Stimulated activated CD4-positive, alpha-beta T cell treated with anti-CD3 and anti-CD28 coated beads, Interleukin-1b, Interleukin-23, amount 100 ng/mL, for 48 hours (primary cell): ENCODE measurements at regions not wholly inside any gene's neighbourhood (a gene's known extent, or its start where the extent isn't known, plus 50 kb on each side); places are given as distances from the start of the nearest gene placed in this dataset.
"Not testable (repeated sequence)": the region's sequence is repeated elsewhere in the genome, so short reads cannot be mapped to it uniquely, and the experiment has no call there.

Source experiments
- DNase-seq: peaks from one replicate; pipeline ENCODE4 v3.0.0-alpha.2; 2020

DNA sequence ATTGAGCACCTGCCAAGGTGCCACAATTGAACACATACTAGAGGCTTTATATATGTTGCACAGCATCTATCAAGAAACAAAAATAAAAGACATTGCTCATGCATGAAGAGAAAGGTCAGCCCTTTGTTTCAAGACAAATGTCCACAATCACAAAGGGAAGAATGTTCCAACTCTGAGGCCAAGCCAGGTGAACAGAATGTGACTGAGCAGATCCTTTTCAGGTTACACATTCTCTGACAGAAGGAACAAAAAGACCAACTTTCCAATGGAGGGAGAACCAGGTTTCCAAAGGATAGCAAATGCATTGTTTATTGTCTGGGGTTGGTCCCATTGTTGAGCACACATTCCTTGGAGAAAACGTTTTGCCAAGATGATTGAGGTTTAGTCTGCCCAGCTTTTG lies 50.2 kb upstream of the FAM174B start:
- no peak for DNase-seq

DNA sequence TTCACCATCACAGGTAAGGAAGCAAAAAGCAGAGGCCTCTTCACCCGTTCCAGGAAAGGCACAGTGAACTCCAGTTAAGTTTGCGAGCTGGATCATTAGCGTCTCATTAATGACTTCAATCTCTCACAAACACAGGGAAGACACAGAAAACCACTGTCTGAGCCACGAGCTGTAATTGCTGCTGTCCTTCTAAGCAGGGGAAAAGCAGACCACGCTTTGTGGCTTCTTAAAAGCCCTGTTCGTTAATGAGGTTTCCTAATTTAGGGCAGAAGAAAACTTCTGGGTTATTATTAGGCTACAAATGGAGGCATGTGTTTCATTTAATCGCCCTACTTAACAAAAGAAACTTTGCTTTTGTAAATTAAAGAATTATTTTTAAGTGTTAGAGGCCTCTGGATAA lies 50.6 kb upstream of the FAM174B start:
- DNase-seq, result no peak

DNA sequence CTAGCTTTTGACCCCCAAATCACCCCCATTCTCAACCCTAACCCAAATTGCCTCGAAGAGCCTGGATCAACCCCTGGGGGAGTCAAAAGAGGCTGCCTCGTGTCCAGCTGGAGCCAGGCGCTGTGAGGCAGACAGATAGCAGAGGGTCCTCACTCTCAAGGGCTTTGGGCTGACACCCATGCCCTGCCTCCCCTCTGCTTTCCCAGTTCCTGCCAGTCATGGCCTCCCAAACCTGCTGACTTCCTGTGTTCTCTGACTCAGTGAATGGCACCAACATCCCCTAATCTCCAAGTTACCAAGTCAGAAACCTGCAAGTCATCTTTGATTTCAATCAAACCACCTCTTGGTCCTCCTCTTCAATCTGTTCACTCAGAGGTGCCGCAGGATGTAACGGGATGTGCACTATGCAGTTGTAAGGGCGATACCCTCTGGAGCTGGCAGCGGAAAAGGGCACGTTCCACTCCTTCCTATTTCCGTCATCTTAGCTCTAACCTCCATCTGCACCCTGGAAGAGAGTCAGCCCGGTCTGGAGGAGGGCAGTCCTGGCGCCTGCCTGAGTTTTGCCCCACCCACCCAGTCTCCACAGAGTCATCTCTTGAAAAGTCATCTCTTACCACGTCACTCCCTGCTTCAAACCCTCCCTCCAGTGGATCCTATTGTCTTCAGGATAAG lies 52.4 kb upstream of the FAM174B start:
- DNase-seq, result no peak

DNA sequence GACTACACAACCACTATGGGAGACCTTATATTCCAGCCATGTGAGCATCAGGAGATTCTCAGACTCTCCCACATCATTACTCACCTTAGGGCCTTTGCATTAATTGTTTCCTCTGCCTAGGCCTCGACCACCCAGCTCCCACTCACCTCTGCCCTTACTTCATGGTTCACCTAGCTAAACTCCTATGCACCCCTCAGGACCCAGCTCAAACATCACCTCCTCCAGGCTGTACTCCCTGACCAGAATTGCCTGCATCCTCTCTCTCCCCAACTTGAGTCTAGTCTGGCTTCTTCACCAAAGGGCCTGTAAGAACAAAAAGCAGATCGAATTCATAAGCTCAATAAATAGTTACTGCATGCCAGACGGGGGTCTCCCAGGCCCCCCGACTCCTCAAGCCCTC lies 53.1 kb upstream of the FAM174B start:
- no peak for DNase-seq

DNA sequence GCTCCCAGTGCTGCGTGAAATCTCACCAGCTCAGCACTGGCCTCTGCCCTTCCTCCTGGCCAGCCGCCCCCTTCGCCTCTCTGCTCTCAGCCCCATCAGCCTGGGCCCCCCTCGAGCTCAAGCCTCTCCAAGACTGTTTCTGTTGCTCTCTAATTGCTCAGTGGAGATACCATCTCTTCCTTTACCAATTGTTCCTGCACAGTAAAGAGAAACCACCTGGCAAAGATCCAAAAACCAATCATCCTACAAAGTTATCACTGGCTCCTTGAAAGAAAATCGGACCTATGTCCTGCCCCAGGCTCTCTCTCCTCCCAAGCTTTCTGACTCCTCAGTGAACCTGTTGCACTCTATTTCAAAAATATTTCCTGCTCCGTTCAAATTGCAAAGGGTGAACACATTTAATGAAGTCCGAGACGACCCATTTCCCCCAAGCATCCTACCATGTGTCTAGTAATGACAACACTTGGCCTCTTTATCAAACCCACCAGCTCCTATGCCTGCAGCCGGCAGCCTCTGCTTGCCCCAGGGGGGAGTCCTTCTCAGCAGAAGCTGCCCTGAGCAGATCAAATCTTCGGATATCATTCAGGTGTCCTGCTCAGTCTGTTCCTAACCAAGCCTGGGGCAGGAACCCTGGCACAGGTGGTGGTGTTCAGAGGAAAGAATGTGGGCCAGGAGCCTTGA lies 53.7 kb upstream of the FAM174B start:
- DNase-seq, result no peak

DNA sequence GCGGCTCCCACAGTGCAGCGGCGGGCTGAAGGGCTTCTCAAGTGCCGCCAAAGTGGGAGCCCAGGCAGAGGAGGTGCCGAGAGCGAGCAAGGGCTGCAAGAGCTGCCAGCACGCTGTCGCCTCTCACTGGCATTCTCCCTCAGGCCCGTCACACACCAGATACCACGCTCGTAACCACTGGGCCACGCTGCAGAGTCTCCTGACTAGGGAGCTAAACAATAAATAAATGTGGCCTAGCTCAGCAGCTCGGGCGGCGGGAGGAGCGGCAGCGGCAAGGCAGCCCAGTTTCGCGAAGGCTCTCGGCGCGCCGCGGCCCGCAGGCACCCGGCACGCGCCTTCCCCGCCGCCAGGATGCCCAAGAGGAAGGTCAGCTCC lies 55.9 kb upstream of the FAM174B start:
- DNase-seq, result no peak

DNA sequence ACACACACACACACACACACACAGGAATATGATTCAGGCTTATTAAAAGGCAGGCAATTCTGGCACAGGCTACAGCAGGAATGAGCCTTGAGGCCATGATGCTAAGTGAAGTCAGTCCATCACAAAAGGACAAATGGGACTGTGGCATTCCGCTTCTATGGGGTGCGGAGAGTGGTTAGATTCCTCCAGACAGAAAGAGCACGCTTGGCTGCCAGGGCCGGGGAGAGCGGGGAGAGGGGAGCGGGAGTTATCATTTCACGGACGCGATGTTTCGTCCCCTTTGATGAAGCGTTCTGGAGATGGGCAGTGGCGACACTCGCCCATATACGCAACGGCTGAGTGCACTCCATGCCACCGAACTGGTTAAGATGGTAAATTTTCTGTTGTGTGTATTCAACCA lies 58.5 kb upstream of the FAM174B start:
- DNase-seq, result no peak

DNA sequence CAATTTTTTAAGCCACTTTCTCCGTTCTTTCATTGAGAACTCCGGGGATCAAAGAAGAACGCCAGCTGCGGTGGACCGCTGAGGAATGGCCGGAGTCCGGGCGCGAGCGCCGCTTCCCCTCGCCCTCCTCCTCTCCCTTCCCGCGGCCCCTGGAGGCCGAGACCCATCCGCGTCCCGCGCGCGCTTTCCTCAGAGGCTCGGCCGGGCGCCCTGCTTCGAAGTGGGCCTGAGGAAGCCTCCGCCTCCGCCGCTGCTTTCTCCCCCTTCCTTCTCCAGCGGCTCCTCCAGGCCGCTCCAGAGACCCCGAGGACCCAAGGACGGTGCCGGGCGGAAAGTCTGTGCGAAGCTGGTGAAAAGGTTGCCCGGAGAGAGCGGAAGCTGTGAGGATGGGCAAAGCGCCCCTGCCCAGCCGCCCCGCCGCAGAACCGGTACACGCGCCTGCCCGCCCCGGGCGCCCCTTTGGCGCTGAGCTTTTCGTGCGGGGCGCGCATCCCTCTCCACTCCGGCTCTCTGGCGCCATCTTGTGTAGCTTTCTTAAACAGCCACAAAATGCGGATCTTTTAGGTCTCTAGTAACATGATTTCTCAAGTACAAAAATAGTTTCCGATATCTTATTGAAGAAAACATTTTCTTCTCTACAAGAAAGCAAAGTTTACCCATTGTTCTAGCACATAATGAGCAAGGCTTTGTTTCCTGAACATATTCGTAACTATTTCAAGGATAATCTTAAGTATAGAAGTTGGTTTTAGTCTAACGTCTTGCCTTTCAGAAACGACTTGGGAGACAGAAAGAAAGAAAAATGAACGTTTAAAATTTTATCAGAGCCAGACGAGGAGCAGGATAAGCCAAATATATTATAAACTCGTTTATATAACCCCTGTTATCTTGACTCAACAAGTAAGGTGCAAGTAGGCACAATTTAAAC lies 59.2 kb upstream of the FAM174B start:
- peak; percentile 73 for DNase-seq

DNA sequence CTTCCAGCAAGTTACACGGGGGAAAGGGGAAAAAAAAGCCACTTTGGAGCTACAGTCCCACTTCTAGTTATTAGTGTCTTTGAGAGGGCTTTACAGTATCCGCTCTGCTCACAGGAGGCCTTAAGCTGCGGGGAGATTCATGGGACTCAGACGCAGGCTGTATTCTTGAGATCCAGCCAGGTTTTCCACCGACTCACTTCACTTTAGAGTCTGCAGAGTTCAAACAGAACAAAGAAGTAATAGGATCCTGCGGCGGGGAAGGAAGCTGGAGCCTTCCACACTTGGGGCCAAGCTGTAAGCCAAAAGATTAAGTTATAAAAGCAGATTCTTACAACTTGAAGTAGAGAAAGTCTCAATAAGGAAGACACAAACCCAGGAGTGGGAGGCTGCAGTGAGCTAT lies 60.2 kb upstream of the FAM174B start:
- no peak for DNase-seq

DNA sequence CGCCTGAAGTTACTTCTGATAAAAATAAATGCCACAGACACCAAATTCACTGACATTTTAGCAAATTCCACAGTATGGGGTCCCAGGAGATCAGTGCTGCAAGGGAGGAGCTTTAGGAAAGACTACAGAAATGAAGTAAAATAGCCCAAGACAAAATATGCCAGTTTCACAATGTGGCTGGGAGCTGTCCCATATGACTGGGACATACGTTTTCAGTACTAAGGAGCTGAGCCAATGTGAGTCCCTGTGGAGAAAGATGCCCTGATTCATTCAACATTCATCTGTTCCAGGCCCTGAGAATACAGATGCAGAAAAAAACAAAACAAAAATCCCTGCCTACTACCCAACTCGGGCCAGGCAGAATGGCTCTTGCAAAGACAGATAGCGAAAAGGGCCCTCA lies 63.4 kb upstream of the FAM174B start:
- DNase-seq, result no peak

DNA sequence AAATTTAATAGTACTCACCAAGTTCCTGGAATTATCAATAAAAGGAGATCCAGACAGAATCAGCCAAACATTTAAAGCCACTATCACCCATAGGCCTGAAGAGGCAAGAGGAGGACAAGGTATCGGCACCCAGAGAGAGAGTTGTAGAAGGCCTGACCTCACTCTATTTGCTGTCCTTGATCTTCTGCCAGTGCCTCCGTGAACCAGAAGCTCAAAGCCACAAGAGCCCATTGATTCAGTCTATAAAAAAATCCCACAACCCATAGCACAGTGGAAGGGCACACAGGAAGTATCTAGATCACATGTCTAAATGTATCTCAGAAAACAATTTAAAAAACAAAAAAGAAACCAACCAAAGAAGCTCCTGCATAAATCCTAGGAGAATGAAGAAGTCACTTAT lies 68.6 kb upstream of the FAM174B start:
- no peak for DNase-seq

DNA sequence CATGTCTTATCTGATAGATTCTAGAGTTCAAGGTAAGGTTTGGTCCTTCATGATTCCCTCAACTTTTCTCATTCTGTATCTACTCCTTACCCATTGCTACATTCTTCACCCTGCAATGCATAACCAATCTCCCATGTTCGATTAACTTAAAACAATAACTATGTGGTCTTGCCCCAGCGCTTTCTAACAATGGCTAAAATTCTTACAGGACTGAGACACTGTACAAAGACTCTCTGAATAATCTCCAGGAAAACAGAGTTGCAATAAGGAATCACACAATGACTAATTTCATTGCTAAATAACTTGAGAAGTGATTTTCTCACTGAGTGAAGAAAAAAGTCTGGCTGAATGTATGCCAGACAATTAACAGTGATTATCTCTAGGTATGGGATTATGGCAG lies 69.6 kb upstream of the FAM174B start:
- no peak for DNase-seq

DNA sequence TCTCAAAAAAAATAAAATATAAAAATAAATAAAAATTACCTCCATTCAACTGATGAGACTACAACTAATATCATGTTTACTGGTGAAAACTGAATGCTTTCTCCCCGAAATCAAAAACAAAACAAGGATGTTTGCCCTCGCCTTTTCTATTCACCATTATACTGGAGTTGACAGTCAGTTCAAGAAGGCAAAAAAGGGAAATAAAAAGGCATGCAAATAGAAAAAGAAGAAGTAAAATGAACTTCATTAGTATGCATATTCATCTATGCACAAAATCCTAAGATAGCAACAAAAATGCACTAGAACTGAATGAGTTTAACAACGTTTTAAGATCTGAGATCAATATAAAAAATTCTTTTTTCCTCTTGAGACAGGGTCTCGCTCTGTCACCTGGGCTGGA lies 72.7 kb upstream of the FAM174B start:
- no peak for DNase-seq

DNA sequence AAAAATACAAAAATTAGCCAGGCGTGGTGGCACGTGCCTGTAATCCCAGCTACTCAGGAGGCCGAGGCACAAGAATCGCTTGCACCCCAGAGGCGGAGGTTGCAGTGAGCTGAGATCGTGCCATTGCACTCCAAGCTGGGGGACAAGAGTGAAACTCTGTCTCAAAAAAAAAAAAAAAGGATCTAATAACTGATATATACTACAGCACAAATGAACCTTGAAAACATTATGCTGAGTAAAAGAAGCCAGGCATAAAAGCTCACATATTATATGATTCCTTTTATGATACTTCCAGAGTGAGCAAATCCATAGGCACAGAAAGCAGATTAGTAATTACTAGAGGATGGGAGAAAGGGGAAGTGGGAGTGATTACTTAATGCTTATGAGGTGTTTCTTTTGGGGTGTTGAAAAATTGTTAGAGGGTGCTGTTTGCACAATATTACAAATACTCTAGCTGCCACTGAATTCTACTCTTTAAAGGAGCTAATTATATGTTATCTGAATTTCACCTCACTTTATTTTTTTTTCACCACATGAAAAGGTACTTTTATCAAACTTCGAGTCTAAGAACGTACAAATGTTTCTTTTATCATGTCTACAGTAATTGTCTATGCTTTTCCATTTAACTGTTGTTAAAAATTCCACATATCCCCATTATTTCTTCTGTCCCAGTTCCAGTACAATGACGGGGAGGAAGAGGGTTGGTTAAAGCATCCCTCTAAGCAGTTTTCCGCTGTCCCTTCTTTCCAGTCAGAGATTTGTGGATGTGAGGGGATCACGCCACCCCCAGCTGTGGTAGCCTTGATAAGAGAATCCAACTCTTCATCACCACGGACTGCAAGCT lies 77.7 kb upstream of the FAM174B start:
- no peak for DNase-seq

DNA sequence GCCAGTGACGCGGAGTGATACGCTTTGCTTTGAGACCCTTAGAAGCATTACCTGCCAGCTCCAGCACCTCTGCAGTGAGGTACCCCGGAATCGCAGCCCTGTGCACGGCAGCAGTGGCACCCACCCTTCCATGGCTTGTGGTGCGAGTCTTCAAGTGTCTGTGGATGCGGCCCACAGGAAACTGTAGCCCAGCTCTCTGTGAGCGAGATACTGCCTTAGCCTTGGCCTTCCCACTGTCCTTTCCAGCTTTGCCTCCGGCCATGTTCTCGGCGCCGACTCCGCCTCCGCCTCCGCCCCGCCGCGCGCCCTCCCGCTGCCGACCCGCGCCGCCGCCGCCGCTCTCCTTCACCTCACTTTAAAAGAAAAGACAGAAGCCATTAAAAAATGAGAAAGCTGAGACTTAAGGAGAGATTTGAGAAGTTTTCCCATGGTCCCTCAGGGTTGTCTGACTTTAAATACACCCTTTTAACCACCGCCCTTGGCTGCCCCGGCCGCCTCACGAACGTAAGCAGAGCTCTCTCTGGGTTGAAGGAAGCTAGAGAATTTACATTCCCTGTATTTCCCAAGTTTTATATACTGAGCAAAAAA lies 78.5 kb upstream of the FAM174B start:
- peak; percentile 4 for DNase-seq

DNA sequence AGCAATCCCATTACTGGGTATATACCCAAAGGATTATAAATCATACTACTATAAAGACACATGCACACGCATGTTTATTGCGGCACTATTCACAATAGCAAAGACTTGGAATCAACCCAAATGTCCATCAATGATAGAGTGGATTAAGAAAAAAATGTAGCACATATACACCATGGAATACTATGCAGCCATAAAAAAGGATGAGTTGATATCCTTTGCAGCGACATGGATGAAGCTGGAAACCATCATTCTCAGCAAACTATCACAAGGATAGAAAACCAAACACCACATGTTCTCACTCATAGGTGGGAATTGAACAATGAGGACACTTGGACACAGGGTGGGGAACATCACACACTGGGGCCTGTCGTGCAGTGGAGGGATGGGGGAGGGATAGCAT lies 83.7 kb upstream of the FAM174B start:
- not testable (repeated sequence) for DNase-seq

DNA sequence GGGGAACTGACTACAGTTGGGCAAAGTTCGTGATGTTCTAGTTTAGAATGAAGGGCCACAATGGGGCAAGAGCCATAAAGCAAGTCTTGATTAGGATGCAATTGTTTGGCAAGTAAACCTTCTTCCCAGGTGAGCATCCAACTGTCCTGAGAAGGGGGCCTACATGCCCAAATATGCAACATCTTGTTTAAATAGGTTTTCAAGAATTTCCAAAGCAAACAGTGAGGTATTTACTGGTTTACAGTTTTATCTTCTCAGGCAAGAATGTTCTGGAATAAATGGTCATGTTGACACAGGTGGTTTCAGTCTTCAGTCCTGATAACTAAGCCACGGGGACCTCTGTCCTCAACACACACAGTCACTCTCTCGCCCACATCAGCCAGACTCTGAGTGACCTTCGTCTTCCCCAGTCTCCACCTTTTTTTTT lies 90.3 kb upstream of the FAM174B start:
- DNase-seq, result no peak

DNA sequence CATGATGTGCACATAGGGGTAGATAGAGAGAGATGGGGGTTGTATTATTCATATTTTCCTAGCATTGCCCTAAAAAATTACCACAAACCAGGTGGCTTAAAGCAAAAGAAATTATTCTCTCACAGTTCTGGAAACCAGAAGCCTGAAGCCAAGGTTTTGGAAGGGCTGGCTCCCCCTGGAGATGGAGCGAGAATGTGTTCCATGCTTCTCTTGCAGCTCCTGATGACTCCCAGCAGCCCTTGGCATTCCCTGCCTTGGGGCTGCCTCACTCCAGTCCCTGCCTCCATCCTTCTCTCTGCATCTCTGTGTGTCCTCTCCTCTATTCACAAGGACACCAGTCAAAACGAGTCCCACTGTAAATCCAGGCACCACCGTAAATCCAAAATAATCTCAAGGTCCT lies 91.5 kb upstream of the FAM174B start:
- no peak for DNase-seq

DNA sequence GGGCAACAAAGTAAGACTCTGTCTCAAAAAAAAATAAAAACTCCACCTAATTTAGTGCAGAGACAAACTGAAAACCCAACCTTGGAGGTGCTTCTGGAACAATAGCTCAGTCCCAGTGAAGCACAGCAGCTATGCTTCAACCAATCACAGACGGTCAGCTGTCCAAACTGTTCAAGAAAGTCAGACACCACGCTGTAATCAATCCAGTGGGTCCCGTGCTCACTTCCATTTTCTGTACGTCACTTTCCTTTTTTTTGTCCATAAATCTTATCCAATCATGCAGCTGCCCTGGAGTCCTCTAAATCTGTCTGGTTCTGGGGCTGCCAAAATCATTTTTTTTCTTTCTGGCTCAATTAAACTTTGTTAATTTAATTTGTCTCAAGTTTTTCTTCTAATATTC lies 93.6 kb upstream of the FAM174B start:
- DNase-seq, result no peak

DNA sequence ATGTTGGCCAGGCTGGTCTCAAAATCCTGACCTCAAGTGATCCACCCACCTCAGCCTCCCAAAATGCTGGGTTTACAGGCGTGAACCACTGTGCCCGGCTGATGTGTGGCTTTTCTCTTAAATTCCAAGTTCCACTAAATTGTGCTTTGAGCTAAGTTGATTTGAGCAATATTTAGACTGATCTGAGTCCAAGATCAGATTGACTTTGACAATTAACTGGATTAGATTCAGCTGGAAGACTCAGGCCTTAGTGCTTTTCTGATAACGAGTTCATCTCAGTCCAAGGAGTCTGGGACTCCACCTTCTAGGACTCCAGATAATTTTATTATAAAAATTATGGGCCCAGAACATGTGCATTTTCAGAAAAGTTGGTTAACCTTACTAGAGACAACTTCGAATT lies 94.4 kb upstream of the FAM174B start:
- DNase-seq, result no peak

DNA sequence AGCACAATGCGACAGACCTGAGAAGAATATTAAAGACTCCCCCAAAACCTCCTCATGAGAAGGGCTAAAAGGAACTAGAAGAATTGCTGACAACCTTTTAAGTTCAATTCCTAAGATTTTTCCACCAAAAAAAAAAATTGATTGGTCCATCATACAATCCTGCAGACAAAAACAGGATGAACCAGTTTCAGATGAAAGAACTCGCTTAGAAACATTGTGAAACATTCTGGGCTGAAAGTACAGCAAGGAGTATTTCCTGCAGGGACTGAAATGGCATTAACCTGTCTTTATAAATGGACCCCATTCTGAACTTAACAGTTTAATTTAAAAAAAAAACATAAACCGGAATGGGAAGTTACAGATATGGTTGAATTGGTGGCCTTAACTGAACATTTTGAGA lies 96.0 kb upstream of the FAM174B start:
- DNase-seq, result no peak

DNA sequence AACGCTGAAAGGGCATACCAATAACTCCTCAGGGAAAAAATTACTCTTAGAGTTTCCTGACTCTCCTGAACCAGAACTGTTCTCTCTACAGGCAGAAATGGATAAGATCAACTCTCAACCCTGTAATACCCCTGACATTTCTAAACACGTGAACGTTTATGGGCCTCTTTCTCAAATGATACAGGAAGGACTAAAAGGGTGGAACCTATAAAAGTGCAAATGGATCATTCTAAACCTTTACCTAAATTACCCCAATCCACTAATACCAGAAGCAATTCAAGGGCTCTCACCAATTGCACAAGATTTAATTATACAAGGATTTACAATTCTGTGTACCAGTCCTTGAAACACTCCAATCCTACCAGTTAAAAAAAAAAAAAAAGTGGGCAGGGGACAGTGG lies 98.0 kb upstream of the FAM174B start:
- DNase-seq, result no peak

DNA sequence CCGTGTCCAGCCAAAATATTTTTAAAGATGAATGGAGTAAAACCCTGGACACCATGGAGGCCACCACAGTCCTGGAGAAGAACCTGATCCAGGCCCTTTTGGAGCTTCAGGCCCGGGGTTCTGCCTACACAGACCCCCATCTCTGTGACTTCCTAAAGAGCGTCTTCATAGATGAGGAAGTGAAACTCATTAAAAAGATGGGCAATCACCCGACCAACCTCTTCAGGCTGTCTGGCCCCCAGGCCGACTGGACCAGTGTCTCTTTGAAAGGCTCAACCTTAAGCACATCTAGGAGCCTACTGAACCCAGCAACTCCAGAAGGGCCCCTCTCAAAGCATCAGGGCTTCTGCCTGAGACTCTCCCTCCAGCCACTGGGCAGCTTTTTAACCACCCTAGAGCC lies 107.9 kb upstream of the FAM174B start:
- no peak for DNase-seq
